IMR-90 (cell line): ENCODE measurements at regions not wholly inside any gene's neighbourhood (a gene's known extent, or its start where the extent isn't known, plus 50 kb on each side); places are given as distances from the start of the nearest gene placed in this dataset.

Source experiments
- ATAC-seq: fragments of 200-7000 bp; cut with Tn5 transposase; 2 replicates; pipeline ENCODE4 v1.9.1; 2020; ENCODE audit warnings: low read depth, mild to moderate bottlenecking, moderate library complexity
- BruUV-seq: library from RNA; stranded (reverse); fragments of 400-500 nt; replicated peaks from 2 replicates; lab custom pipeline; 2021; lab: Mats Ljungman, UMichigan
- CTCF ChIA-PET: fragments of 300-600 bp; formaldehyde crosslinking; extraction: SDS; loops from one replicate; lab custom pipeline; 2021; ENCODE audit warnings: antibody characterized with exemption; lab: Yijun Ruan, JAX
- POLR2A ChIA-PET: fragments of 300-600 bp; sonication (Branson Sonifier 250); formaldehyde crosslinking; loops from one replicate; lab custom pipeline; 2022; ENCODE audit warnings: antibody characterized with exemption; ENCODE audit not compliant: unreplicated experiment; lab: Charles Lee
- DNase-seq: peaks from one replicate; pipeline ENCODE4 v3.0.0; 2013
- H2AFZ ChIP-seq: replicated peaks from 2 replicates; pipeline ENCODE3; 2013; ENCODE audit warnings: low read length, mild to moderate bottlenecking; ENCODE audit not compliant: poor library complexity
- H2AK5ac ChIP-seq: 2 replicates; pipeline ENCODE4 v1.6.1; 2013; ENCODE audit warnings: low read depth, low read length, inconsistent platforms
- H2AK9ac ChIP-seq: replicated peaks from 2 replicates; pipeline ENCODE3; 2013; ENCODE audit warnings: mild to moderate bottlenecking, low read depth, low read length, moderate library complexity; ENCODE audit not compliant: poor library complexity
- H2BK120ac ChIP-seq: 2 replicates; pipeline ENCODE4 v1.6.1; 2013; ENCODE audit warnings: low read depth, low read length, inconsistent platforms
- H2BK15ac ChIP-seq: 3 replicates; pipeline ENCODE4 v1.6.1; 2013; ENCODE audit warnings: low read depth, low read length, inconsistent platforms
- H2BK20ac ChIP-seq: 2 replicates; pipeline ENCODE4 v1.6.1; 2013; ENCODE audit warnings: low read depth, mild to moderate bottlenecking, inconsistent platforms, low read length, moderate library complexity
- H2BK5ac ChIP-seq: 2 replicates; pipeline ENCODE4 v1.6.1; 2013; ENCODE audit warnings: mild to moderate bottlenecking, low read depth, low read length, inconsistent platforms; ENCODE audit not compliant: poor library complexity, severe bottlenecking
- H3K14ac ChIP-seq: replicated peaks from 2 replicates; pipeline ENCODE4 v1.6.1; 2013; ENCODE audit warnings: low read depth, low read length, inconsistent platforms
- H3K18ac ChIP-seq: 2 replicates; pipeline ENCODE4 v1.6.1; 2013; ENCODE audit warnings: low read depth, low read length, control low read depth
- H3K23ac ChIP-seq: 2 replicates; pipeline ENCODE4 v1.6.1; 2013; ENCODE audit warnings: low read depth, low read length, inconsistent platforms
- H3K27ac ChIP-seq: 2 replicates; pipeline ENCODE4 v1.5.1; 2013; ENCODE audit warnings: mild to moderate bottlenecking, control low read depth, low read length; ENCODE audit not compliant: insufficient read depth
- H3K27me3 ChIP-seq: 2 replicates; pipeline ENCODE4 v1.6.1; 2013; ENCODE audit warnings: low read length; ENCODE audit not compliant: control insufficient read depth, insufficient read depth
- H3K36me3 ChIP-seq: 2 replicates; pipeline ENCODE4 v1.6.1; 2013; ENCODE audit warnings: low read length, mixed read lengths; ENCODE audit not compliant: control insufficient read depth, insufficient read depth
- H3K4ac ChIP-seq: 2 replicates; pipeline ENCODE4 v1.6.1; 2013; ENCODE audit warnings: low read depth, low read length, inconsistent platforms
- H3K4me1 ChIP-seq: 2 replicates; pipeline ENCODE4 v1.6.1; 2013; ENCODE audit warnings: low read length, mixed read lengths; ENCODE audit not compliant: control insufficient read depth, insufficient read depth
- H3K4me2 ChIP-seq: 2 replicates; pipeline ENCODE4 v1.6.1; 2013; ENCODE audit warnings: low read depth, mild to moderate bottlenecking, control low read depth, low read length, moderate library complexity
- H3K4me3 ChIP-seq: 2 replicates; pipeline ENCODE4 v1.5.1; 2013; ENCODE audit warnings: low read depth, mild to moderate bottlenecking, control low read depth, low read length, moderate library complexity; ENCODE audit not compliant: insufficient read depth
- H3K56ac ChIP-seq: 2 replicates; pipeline ENCODE4 v1.6.1; 2013; ENCODE audit warnings: low read length, inconsistent platforms; ENCODE audit not compliant: insufficient read depth; ENCODE audit errors: extremely low read depth
- H3K79me1 ChIP-seq, 2 experiments: 2 replicates each; pipeline ENCODE4 v1.6.1; 2013; ENCODE audit warnings: low read length in 2 of 2, inconsistent platforms in 1 of 2, low read depth in 1 of 2
- H3K9ac ChIP-seq: 2 replicates; pipeline ENCODE4 v1.6.1; 2013; ENCODE audit warnings: low read depth, low read length, control low read depth
- H3K9me1 ChIP-seq: 2 replicates; pipeline ENCODE4 v1.6.1; 2013; ENCODE audit warnings: low read length, inconsistent platforms; ENCODE audit not compliant: insufficient read depth
- H3K9me3 ChIP-seq: 2 replicates; pipeline ENCODE4 v1.6.1; 2013; ENCODE audit warnings: low read length; ENCODE audit not compliant: control insufficient read depth, insufficient read depth
- H4K20me1 ChIP-seq: 2 replicates; pipeline ENCODE4 v1.6.1; 2013; ENCODE audit warnings: low read length, inconsistent platforms; ENCODE audit not compliant: insufficient read depth
- H4K5ac ChIP-seq: 2 replicates; pipeline ENCODE4 v1.6.1; 2013; ENCODE audit warnings: mild to moderate bottlenecking, low read depth, low read length, control low read depth
- H4K8ac ChIP-seq, 2 experiments: 2 replicates each; pipeline ENCODE4 v1.6.1; 2013; ENCODE audit warnings: low read depth in 2 of 2, low read length in 2 of 2, control low read depth in 1 of 2, inconsistent platforms in 1 of 2
- H4K91ac ChIP-seq: 2 replicates; pipeline ENCODE4 v1.6.1; 2013; ENCODE audit warnings: low read depth, low read length, inconsistent platforms; ENCODE audit not compliant: insufficient read depth
- CEBPB ChIP-seq: IDR thresholded peaks from 2 replicates; pipeline ENCODE4 v1.6.1; 2012; ENCODE audit warnings: low read depth, low read length, improper control_type of control experiment
- CHD1 ChIP-seq: IDR thresholded peaks from 2 replicates; pipeline ENCODE4 v1.6.1; 2012; ENCODE audit warnings: low read depth, low read length, improper control_type of control experiment
- CTCF ChIP-seq: conservative IDR thresholded peaks from 2 replicates; pipeline ENCODE4 v1.5.1; 2012; ENCODE audit warnings: mild to moderate bottlenecking, low read depth, low read length, improper control_type of control experiment
- MAZ ChIP-seq: IDR thresholded peaks from 2 replicates; pipeline ENCODE4 v1.6.1; 2012; ENCODE audit warnings: low read depth, mild to moderate bottlenecking, low read length, improper control_type of control experiment, moderate library complexity, borderline replicate concordance
- MXI1 ChIP-seq: IDR thresholded peaks from 2 replicates; pipeline ENCODE4 v1.6.1; 2012; ENCODE audit warnings: low read depth, mild to moderate bottlenecking, low read length, moderate library complexity, borderline replicate concordance
- NFE2L2 ChIP-seq: fragments of 150-350 bp; IDR thresholded peaks from 2 replicates; pipeline ENCODE4 v1.6.1; 2016; ENCODE audit warnings: low read depth, mild to moderate bottlenecking, low read length
- POLR2A ChIP-seq: IDR thresholded peaks from 2 replicates; pipeline ENCODE4 v1.6.1; 2012; ENCODE audit warnings: mild to moderate bottlenecking, low read depth, low read length
- RCOR1 ChIP-seq: IDR thresholded peaks from 2 replicates; pipeline ENCODE4 v1.6.1; 2012; ENCODE audit warnings: mild to moderate bottlenecking, low read length, improper control_type of control experiment; ENCODE audit not compliant: insufficient replicate concordance
- RFX5 ChIP-seq: IDR thresholded peaks from 2 replicates; pipeline ENCODE4 v1.8.0; 2012; ENCODE audit warnings: low read depth, mild to moderate bottlenecking, low read length, moderate library complexity
- SMC3 ChIP-seq: fragments of 150-350 bp; IDR thresholded peaks from 2 replicates; pipeline ENCODE4 v1.6.1; 2016; ENCODE audit warnings: low read depth, mild to moderate bottlenecking, antibody characterized with exemption, low read length, moderate library complexity
- WGBS, 2 experiments: methylation state at CpG; one replicate each; pipeline versions ENCODE4 v1.1.5 to v1.1.7; 2013; ENCODE audit warnings: missing lambda C conversion rate in 2 of 2; ENCODE audit not compliant: insufficient read length in 1 of 2; ENCODE audit errors: extremely low coverage in 2 of 2; 5-methylcytosine and 5-hydroxymethylcytosine counted together
- dilution Hi-C: fragments of 300-500 bp; cut with HindIII; formaldehyde crosslinking; loops from one replicate; pipeline ENCODE4 v1.14.3; 2018; ENCODE audit warnings: low sequenced_read_pairs; ENCODE audit not compliant: unreplicated experiment
- in situ Hi-C: fragments of 300-500 bp; cut with MboI; formaldehyde crosslinking; loops from 3 replicates; pipeline ENCODE4 v1.14.3; 2019; ENCODE audit warnings: low sequenced_read_pairs, inconsistent platforms, mixed read lengths
- intact Hi-C: fragments of 100-400 bp; cut with micrococcal nuclease; formaldehyde crosslinking; loops from 2 replicates; pipeline ENCODE4 v1.10.0; 2022
- TF ChIP-seq, protein P1 (sequence below): fragments of 150-350 bp; IDR thresholded peaks from 2 replicates; pipeline ENCODE4 v1.6.1; 2017; ENCODE audit warnings: mild to moderate bottlenecking, antibody characterized with exemption, low read length, low read depth
- TF ChIP-seq, protein P2 (sequence below): fragments of 150-350 bp; IDR thresholded peaks from 2 replicates; pipeline ENCODE4 v1.6.1; 2016; ENCODE audit warnings: low read depth, mild to moderate bottlenecking, low read length, moderate library complexity, borderline replicate concordance

- no peak for ATAC-seq
- dilution Hi-C loops: no loop called here
- H2BK5ac ChIP-seq: no peak overlapping the region
Observed at GRCh38 chr4:117755438-117755837, 278.8 kb upstream of the NDST3 start.

More at GRCh38 chr4:117755438-117755837, 278.8 kb upstream of the NDST3 start:
- H3K9me1 ChIP-seq: no peaks in the 10 kb centered on the region
- H3K27ac ChIP-seq: no peak overlapping the region
- in situ Hi-C loops (no loop called here), intact Hi-C loops (no loop called here)
- H3K23ac ChIP-seq: no peak overlapping the region
- no peak overlapping the region for H4K8ac ChIP-seq
- no peak overlapping the region for H3K9ac ChIP-seq
- no peak overlapping the region for H4K5ac ChIP-seq
- ChIA-PET CTCF (no interaction called here), POLR2A (no interaction called here)
- no peak overlapping the region for H3K56ac ChIP-seq
- no peak for TF ChIP-seq RCOR1
- no peak for TF ChIP-seq MAZ
- TF ChIP-seq, protein P1, sequence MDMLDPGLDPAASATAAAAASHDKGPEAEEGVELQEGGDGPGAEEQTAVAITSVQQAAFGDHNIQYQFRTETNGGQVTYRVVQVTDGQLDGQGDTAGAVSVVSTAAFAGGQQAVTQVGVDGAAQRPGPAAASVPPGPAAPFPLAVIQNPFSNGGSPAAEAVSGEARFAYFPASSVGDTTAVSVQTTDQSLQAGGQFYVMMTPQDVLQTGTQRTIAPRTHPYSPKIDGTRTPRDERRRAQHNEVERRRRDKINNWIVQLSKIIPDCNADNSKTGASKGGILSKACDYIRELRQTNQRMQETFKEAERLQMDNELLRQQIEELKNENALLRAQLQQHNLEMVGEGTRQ: no peak
- TF ChIP-seq CTCF: no peak
- no peak for TF ChIP-seq NFE2L2
- TF ChIP-seq, protein P2, sequence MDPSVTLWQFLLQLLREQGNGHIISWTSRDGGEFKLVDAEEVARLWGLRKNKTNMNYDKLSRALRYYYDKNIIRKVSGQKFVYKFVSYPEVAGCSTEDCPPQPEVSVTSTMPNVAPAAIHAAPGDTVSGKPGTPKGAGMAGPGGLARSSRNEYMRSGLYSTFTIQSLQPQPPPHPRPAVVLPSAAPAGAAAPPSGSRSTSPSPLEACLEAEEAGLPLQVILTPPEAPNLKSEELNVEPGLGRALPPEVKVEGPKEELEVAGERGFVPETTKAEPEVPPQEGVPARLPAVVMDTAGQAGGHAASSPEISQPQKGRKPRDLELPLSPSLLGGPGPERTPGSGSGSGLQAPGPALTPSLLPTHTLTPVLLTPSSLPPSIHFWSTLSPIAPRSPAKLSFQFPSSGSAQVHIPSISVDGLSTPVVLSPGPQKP: no peak
- no peak for TF ChIP-seq RFX5
- no peak for TF ChIP-seq MXI1
- no peak for TF ChIP-seq POLR2A
- TF ChIP-seq SMC3: no peak
- TF ChIP-seq CHD1: no peak
- no peak for TF ChIP-seq CEBPB
- H2AK9ac ChIP-seq: no peak overlapping the region
- no TSS peak for BruUV-seq
- no peak overlapping the region for H3K14ac ChIP-seq
- no peaks in the 10 kb centered on the region for H3K79me1 ChIP-seq
- no peaks in the 10 kb centered on the region for H3K36me3 ChIP-seq
- no peak overlapping the region for H2AK5ac ChIP-seq
- no peaks in the 10 kb centered on the region for H3K4me1 ChIP-seq
- H3K4me2 ChIP-seq: no peak overlapping the region
- 0 out of 2 replicates have a peak, but pooled peaks cover 2% of the 10 kb centered on the region for H3K9me3 ChIP-seq
- H2BK15ac ChIP-seq: no peak overlapping the region
- no peaks in the 10 kb centered on the region for H3K27me3 ChIP-seq
- no peak overlapping the region for H3K18ac ChIP-seq
- H4K20me1 ChIP-seq: no peaks in the 10 kb centered on the region
- H3K4ac ChIP-seq: no peak overlapping the region
- WGBS, 2 experiments: no CpG with 5 or more reads among the region's 1 CpG
- H2BK120ac ChIP-seq: no peak overlapping the region
- H2BK20ac ChIP-seq: no peak overlapping the region
- no peak overlapping the region for H3K4me3 ChIP-seq
- H2AFZ ChIP-seq: no peak overlapping the region
- H4K91ac ChIP-seq: no peak overlapping the region
- no peak for DNase-seq
